MG63 (cell line): ENCODE measurements at regions not wholly inside any gene's neighbourhood (a gene's known extent, or its start where the extent isn't known, plus 50 kb on each side); places are given as distances from the start of the nearest gene placed in this dataset.
A peak's percentile ranks its signal among the peaks of the same experiment; 100 is the strongest.

Experiments
- DNase-seq: peaks from one replicate; pipeline ENCODE4 v3.0.0-alpha.2; 2020
- H3K27me3 ChIP-seq: fragments of 250-450 bp; sonication (Bioruptor Pico); 2 replicates; pipeline ENCODE4 v1.5.1; 2020; ENCODE audit warnings: mild to moderate bottlenecking, moderate library complexity
- H3K36me3 ChIP-seq: fragments of 250-450 bp; sonication (Bioruptor Pico); 2 replicates; pipeline ENCODE4 v1.5.1; 2020; ENCODE audit warnings: mild to moderate bottlenecking, moderate library complexity
- H3K4me3 ChIP-seq: fragments of 250-450 bp; sonication (Bioruptor Pico); 2 replicates; pipeline ENCODE4 v1.5.1; 2020; ENCODE audit warnings: mild to moderate bottlenecking, moderate library complexity
- H3K9me3 ChIP-seq: fragments of 250-450 bp; sonication (Bioruptor Pico); 2 replicates; pipeline ENCODE4 v1.5.1; 2020; ENCODE audit warnings: mild to moderate bottlenecking, moderate library complexity

DNA sequence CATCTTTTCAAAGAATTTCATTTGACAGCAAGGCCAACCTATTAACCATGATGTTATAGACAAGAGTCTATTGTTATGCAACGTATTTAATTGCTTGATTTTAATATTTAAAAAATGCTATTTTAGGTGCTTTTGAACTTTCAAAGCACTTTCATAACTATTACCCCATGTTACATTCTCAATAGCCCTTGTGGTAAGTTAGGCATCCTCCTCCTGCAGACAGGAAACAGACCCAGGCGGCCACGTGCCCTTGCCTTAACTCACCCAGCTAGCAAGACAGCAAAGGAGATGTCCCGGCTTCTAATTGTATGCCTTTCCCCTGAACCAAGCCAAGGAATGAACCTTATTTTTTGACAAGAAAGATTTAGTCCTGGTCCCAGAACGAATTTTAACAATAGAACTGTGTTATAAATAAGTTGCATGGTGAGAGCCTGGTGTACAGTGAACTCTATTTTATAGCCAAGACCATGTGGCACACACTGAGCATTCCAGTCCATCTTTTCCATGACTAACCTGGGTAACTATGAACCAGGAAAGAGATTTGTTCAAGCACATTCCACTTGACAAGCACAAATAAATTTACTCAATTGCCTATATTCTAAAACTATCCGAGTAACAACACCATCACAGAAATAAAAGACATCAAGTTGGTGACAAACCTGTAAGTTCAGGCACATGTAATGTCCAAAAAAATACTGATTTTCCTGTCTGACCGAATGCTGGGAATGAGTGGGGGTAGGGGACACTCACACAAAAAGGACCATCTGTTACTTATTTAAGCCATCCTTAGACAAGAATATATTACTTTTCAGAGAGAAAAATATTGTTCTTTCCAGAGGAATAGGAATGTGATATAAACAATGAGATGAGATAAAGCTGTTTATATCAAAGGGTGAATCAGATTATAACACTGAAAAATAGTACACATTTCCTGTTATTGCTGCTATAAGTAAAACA lies 163.0 kb downstream of the EFNB2 start:
- no peaks in the 10 kb centered on the region for H3K36me3 ChIP-seq
- no peaks in the 10 kb centered on the region for H3K9me3 ChIP-seq
- no peaks in the 10 kb centered on the region for H3K27me3 ChIP-seq
- no peak overlapping the region for H3K4me3 ChIP-seq
- DNase-seq = no peak

GRCh38 chr13:106371024-106371423 lies 164.4 kb downstream of the EFNB2 start:
- H3K4me3 ChIP-seq = no peak overlapping the region
- no peaks in the 10 kb centered on the region for H3K9me3 ChIP-seq
- no peaks in the 10 kb centered on the region for H3K27me3 ChIP-seq
- no peaks in the 10 kb centered on the region for H3K36me3 ChIP-seq
- DNase-seq = no peak

GRCh38 chr13:106369858-106370257 lies 165.6 kb downstream of the EFNB2 start:
- DNase-seq = no peak
- no peak overlapping the region for H3K4me3 ChIP-seq
- no peaks in the 10 kb centered on the region for H3K36me3 ChIP-seq
- H3K27me3 ChIP-seq = no peaks in the 10 kb centered on the region
- no peaks in the 10 kb centered on the region for H3K9me3 ChIP-seq

DNA sequence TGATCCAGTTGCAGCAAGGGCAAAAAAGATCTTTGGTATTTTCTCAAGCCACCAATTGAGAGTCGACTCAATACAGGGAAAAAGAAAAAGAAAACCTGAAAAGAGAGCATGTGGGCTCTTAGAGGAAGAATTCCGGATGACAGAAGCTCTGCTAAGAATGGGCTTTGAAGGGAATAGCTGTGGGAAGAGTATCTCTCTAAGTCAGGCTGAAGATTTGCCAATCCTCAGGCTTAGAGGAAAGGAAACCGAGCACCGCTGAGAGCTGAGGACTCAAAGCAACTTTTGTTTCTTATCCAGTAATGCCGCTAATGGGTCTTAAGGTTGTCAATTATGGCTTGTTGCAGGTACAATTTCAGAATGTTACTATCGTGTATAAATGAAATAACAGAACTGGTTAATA lies 166.4 kb downstream of the EFNB2 start:
- no peaks in the 10 kb centered on the region for H3K27me3 ChIP-seq
- H3K4me3 ChIP-seq = no peak overlapping the region
- DNase-seq = no peak
- H3K36me3 ChIP-seq = no peaks in the 10 kb centered on the region
- H3K9me3 ChIP-seq = no peaks in the 10 kb centered on the region

DNA sequence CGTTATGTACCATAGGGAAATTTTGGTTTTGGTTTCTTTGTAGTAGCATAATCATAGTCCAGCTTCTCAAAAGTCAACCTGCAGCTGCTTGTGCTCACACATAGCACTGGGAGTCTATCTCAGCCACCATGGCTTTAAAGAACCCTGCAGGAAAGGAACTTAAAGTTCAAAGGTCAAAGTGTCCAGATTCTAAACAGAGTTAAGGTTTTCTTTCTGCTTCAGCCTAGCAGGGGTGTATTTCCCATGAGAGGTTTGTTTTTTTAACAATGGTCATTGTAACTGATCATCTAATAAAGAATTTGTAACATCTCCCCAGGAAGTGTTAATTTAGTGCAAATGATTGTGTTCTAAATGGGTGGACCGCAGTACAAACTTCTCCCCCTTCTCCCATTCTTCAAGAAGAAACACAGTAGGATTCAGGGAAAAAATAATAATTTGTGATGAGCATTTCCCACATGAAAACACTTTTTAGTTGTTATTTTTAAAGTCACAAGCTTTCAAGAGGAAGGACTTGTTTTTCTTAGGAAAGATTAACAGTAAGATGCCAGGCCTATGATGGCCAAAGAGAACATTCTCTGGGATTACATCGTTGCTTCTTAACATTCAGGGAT lies 168.0 kb downstream of the EFNB2 start:
- no peak overlapping the region for H3K4me3 ChIP-seq
- no peaks in the 10 kb centered on the region for H3K27me3 ChIP-seq
- H3K9me3 ChIP-seq = no peaks in the 10 kb centered on the region
- DNase-seq = no peak
- no peaks in the 10 kb centered on the region for H3K36me3 ChIP-seq

- Histone ChIP-seq H3K27me3 (no peaks in the 10 kb centered on the region), H3K4me3 (no peak overlapping the region), H3K9me3 (no peaks in the 10 kb centered on the region), H3K36me3 (no peaks in the 10 kb centered on the region)
- no peak for DNase-seq
Measured at GRCh38 chr13:106362707-106363106, 172.8 kb downstream of the EFNB2 start.

GRCh38 chr13:106361621-106362020 lies 173.8 kb downstream of the EFNB2 start:
- Histone ChIP-seq H3K36me3 (no peaks in the 10 kb centered on the region), H3K27me3 (no peaks in the 10 kb centered on the region), H3K4me3 (no peak overlapping the region), H3K9me3 (no peaks in the 10 kb centered on the region)
- DNase-seq = no peak

DNA sequence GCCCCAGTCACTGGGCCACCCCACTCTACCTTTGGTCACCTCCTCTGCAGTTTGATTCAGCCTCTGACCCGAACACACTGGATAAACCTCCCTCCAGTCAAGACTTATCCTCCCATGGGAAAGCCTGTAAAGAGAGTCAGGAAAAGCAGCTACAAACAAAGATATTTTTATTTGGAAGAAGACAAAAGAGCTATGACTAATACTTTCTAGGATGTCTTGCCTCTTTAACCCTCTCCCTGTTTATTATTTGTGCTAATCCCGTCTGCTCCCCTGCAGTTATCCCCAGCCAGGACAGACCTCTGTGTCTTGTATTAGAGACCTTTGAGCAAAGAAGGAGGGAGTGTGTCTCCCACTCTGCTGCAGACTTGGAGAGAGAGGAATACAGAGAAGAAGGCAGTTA lies 178.3 kb downstream of the EFNB2 start:
- H3K4me3 ChIP-seq = no peak overlapping the region
- no peaks in the 10 kb centered on the region for H3K9me3 ChIP-seq
- H3K27me3 ChIP-seq = no peaks in the 10 kb centered on the region
- H3K36me3 ChIP-seq = no peaks in the 10 kb centered on the region
- DNase-seq = peak; percentile 29

DNA sequence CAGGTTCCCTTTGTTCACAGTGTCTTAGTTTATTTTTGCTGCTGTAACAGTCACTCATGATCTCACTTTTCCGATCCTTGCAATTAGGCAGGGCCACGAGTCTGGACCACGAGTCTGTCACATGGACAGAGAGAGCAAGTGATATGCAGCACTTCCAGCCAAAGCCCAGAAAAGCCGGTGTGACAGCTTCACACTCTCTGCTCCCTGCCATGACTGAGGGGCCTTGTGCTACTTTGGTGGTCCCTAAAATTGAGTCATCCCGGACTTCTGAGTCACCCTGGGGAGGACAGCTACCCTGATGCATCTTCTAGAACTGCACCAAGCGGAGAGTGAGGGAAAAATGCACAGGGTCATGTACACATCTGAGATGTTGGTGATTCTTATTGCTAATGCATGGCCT lies 179.6 kb downstream of the EFNB2 start:
- no peak for DNase-seq
- no peak overlapping the region for H3K4me3 ChIP-seq
- H3K36me3 ChIP-seq = no peaks in the 10 kb centered on the region
- H3K9me3 ChIP-seq = no peaks in the 10 kb centered on the region
- no peaks in the 10 kb centered on the region for H3K27me3 ChIP-seq

DNA sequence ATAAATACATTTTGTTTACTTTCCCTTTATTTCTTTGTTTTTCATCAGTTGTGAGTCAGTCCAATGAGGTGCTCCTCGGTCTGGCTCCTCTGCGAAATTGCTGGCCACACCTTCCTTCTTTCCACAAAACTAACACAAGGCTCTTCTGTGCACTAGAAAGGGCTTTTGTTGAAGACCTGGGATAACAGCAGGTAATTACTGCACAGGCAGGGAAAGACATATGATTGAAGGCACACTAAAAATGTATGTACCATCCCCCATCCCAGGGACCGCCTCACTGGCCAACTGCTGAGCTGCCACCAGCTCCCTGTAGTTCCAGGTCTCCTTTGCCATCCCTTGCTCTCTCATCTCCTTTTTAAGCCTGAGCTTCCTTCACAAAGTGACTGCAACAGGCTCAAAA lies 180.5 kb downstream of the EFNB2 start:
- H3K36me3 ChIP-seq = no peaks in the 10 kb centered on the region
- DNase-seq = no peak

DNA sequence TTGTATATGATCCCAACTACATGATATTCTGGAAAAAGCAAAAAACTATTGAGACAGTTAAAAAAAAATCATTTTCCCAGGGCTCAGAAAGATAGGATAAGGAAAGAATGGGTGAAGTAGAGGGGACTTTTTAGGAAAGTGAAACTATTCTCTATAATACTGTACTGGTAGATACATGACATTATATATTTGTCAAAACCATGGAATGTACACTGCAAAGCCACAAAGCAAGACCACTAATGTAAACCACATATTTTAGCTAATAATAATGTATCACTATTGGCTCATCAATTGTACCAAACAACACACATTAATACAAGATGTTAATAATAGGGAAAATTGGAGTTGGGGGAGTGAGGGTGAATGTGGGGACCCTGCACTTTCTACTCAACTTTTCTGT lies 182.6 kb downstream of the EFNB2 start:
- no peak for DNase-seq
- no peaks in the 10 kb centered on the region for H3K36me3 ChIP-seq
- no peaks in the 10 kb centered on the region for H3K9me3 ChIP-seq
- H3K4me3 ChIP-seq = no peak overlapping the region
- peaks cover 21% of the 10 kb centered on the region for H3K27me3 ChIP-seq

More for the DNA sequence above, 180.5 kb downstream of the EFNB2 start:
- H3K4me3 ChIP-seq = no peak overlapping the region
- peaks cover under 1% of the 10 kb centered on the region for H3K27me3 ChIP-seq
- no peaks in the 10 kb centered on the region for H3K9me3 ChIP-seq

GRCh38 chr13:106351251-106351650 lies 184.2 kb downstream of the EFNB2 start:
- H3K36me3 ChIP-seq = no peaks in the 10 kb centered on the region
- H3K27me3 ChIP-seq = peaks cover 28% of the 10 kb centered on the region
- no peaks in the 10 kb centered on the region for H3K9me3 ChIP-seq
- no peak for DNase-seq
- no peak overlapping the region for H3K4me3 ChIP-seq

DNA sequence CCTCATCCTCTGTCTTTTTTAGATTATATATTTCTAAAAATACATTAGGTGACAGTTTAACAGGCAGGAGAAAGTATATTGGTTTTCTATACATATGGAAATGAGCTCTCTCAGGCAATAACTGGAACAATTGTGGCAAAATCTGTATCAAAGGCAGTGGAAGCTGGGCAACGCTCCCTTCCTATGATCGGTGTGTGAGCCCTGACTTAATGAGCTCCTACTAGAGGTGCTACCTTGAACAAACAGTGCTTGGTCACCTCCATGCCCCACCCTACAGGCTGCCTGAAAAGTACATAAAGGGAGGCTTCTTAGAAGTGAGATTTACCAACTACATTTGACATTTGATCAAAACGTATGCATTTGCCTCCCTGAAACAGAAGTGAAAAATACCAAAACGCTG lies 185.3 kb downstream of the EFNB2 start:
- no peaks in the 10 kb centered on the region for H3K9me3 ChIP-seq
- no peaks in the 10 kb centered on the region for H3K36me3 ChIP-seq
- no peak for DNase-seq
- no peak overlapping the region for H3K4me3 ChIP-seq
- peaks cover 29% of the 10 kb centered on the region for H3K27me3 ChIP-seq

DNA sequence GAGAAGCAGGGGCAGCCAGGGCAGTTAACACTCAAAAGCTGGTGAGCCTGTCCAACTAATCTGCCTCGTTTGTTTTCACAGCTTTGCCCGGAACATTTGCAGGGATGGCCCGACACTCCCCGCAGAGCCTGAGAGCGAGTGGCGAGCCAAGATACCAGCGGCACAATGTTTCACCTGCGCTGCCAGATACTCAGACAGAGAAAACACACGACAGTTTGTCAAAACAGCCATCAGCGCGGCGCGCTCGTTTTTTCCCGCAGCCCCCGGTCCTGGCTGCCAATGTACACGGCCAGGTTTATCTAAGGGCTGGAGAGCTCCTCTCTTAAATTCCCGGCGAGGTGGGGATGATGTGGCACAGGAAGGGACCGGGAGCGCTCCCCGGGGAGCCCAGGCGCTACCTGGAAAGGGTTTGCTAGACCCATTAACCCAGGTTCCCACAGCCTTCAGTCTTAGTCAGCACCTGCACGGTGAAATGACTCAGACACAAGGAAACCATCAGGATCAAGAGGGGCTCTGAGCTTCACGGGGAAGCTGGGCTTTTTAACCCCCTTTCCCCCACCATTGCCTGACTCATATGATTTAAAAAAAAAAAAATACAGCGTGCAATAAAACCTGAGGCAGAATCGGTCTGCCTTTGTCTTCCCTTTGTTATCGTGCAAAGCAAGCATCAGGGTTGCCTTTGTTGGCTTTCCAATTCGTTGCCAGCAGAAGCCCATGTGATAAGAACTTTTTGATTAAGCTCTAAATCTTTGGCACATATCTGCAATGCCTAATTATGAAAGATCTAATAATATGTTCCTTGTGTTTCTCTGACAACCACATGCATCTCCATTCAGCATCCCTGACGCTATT lies 186.2 kb downstream of the EFNB2 start:
- Histone ChIP-seq H3K9me3 (no peaks in the 10 kb centered on the region), H3K36me3 (no peaks in the 10 kb centered on the region), H3K4me3 (0 out of 2 replicates have a peak overlapping the region, but pooled peaks have one; percentile 12), H3K27me3 (peaks cover 29% of the 10 kb centered on the region)
- no peak for DNase-seq

GRCh38 chr13:106348075-106348840 lies 187.2 kb downstream of the EFNB2 start:
- Histone ChIP-seq H3K9me3 (no peaks in the 10 kb centered on the region), H3K4me3 (no peak overlapping the region), H3K36me3 (no peaks in the 10 kb centered on the region), H3K27me3 (peaks cover 29% of the 10 kb centered on the region)
- no peak for DNase-seq

DNA sequence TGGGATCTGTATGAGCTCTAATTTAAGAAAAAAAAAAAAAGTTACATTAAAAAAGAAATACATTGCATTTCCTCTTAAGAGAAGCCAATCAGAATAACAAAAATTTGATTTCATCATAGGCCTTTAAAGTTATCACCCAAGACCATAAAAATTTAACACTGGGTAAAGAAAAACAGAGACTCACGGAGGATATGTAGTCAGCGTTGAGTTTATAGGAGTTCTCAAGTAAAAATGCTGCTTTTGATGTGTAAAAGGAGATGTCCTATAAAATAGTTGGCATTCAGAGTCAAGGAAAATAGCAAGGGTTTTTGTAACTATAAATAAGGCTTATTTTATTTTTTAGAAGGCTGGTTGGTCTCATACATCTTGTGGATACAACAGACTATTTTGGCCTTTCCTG lies 191.1 kb downstream of the EFNB2 start:
- Histone ChIP-seq H3K36me3 (no peaks in the 10 kb centered on the region), H3K9me3 (peaks cover 3% of the 10 kb centered on the region; the same call in 1 of the 2 replicates), H3K4me3 (no peak overlapping the region), H3K27me3 (peaks cover 22% of the 10 kb centered on the region)
- no peak for DNase-seq
